DND-41 (cell line): ENCODE measurements at regions not wholly inside any gene's neighbourhood (a gene's known extent, or its start where the extent isn't known, plus 50 kb on each side); places are given as distances from the start of the nearest gene placed in this dataset.

Experiments
- ATAC-seq: fragments of 200-7000 bp; cut with Tn5 transposase; 3 replicates; pipeline ENCODE4 v1.9.1; 2021; ENCODE audit warnings: low read depth; ENCODE audit not compliant: insufficient read depth
- DNase-seq: peaks from one replicate; pipeline ENCODE4 v3.0.0-alpha.2; 2020
- H2AFZ ChIP-seq: 2 replicates; pipeline ENCODE4 v1.6.0; 2012; ENCODE audit warnings: low read depth, low read length
- H3K27ac ChIP-seq: 2 replicates; pipeline ENCODE4 v1.5.1; 2012; ENCODE audit warnings: low read length, inconsistent platforms
- H3K27me3 ChIP-seq: fragments of 200-600 bp; sonication (generic); 2 replicates; pipeline ENCODE4 v1.6.0; 2012; ENCODE audit warnings: low read length, mild to moderate bottlenecking, inconsistent platforms; ENCODE audit not compliant: insufficient read depth, poor library complexity
- H3K36me3 ChIP-seq: 2 replicates; pipeline ENCODE4 v1.5.1; 2012; ENCODE audit warnings: low read length, inconsistent platforms; ENCODE audit not compliant: insufficient read depth
- H3K4me1 ChIP-seq: 2 replicates; pipeline ENCODE4 v1.5.1; 2012; ENCODE audit warnings: mild to moderate bottlenecking, low read length; ENCODE audit not compliant: insufficient read depth
- H3K4me2 ChIP-seq: 2 replicates; pipeline ENCODE4 v1.6.0; 2012; ENCODE audit warnings: mild to moderate bottlenecking, moderate library complexity, low read length, inconsistent platforms; ENCODE audit not compliant: insufficient read depth
- H3K4me3 ChIP-seq, 2 experiments: fragments of 200-600 bp in 1 of 2; shearing (Covaris generic) in 1 of 2; 2 replicates each; pipeline ENCODE4 v1.5.1; 2012 to 2016; ENCODE audit warnings: inconsistent platforms in 2 of 2, low read length in 2 of 2, mild to moderate bottlenecking in 2 of 2, low read depth in 1 of 2, moderate library complexity in 1 of 2
- H3K79me2 ChIP-seq: 2 replicates; pipeline ENCODE4 v1.6.0; 2012; ENCODE audit warnings: low read length, inconsistent platforms; ENCODE audit not compliant: insufficient read depth
- H3K9ac ChIP-seq: 2 replicates; pipeline ENCODE4 v1.6.0; 2012; ENCODE audit warnings: low read depth, mild to moderate bottlenecking, inconsistent platforms, low read length, moderate library complexity
- H3K9me3 ChIP-seq: 2 replicates; pipeline ENCODE4 v1.5.1; 2012; ENCODE audit warnings: low read length, moderate library complexity, mild to moderate bottlenecking, inconsistent platforms; ENCODE audit not compliant: insufficient read depth, severe bottlenecking
- H4K20me1 ChIP-seq: 2 replicates; pipeline ENCODE4 v1.6.0; 2012; ENCODE audit warnings: low read length; ENCODE audit not compliant: insufficient read depth
- EZH2 ChIP-seq: IDR thresholded peaks from 3 replicates; pipeline ENCODE4 v1.6.1; 2012; ENCODE audit warnings: borderline replicate concordance, low read depth, mild to moderate bottlenecking, moderate library complexity, low read length, inconsistent platforms; ENCODE audit not compliant: severe bottlenecking
- TF ChIP-seq, protein P1 (sequence below): IDR thresholded peaks from 2 replicates; pipeline ENCODE4 v1.5.1; 2012; ENCODE audit warnings: borderline replicate concordance, low read length, moderate library complexity, mild to moderate bottlenecking; ENCODE audit not compliant: poor library complexity, severe bottlenecking; ENCODE audit errors: extremely low read depth

DNA sequence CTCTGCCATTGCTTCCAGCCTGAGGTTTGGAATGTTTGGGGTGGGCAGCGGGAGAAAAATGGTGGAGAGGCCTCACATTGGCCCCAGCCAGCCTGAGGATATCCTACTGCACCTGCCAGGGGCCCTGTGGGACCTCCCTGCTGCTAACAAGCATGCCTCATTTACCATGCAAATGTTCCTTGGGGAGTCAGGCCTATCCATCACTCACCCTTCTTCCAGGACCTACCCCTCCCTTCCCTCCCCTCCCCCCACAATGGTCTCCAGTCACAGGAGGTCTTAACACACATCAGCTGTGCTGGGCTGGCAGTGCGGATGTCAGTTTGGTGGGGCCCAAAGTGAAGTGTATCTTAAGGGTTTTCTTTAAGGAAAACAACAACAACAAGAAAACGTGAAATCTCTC, 139.2 kb downstream of the SHOX start:
- Histone ChIP-seq H3K27ac (no peak overlapping the region), H3K36me3 (no peaks in the 10 kb centered on the region), H3K79me2 (no peaks in the 10 kb centered on the region), H4K20me1 (no peaks in the 10 kb centered on the region), H3K4me2 (no peak overlapping the region), H2AFZ (no peak overlapping the region), H3K9ac (no peak overlapping the region), H3K27me3 (no peaks in the 10 kb centered on the region), H3K4me3 (no peak overlapping the region), H3K4me1 (no peaks in the 10 kb centered on the region), H3K9me3 (no peaks in the 10 kb centered on the region)
- no peak for TF ChIP-seq EZH2
- TF ChIP-seq, protein P1, sequence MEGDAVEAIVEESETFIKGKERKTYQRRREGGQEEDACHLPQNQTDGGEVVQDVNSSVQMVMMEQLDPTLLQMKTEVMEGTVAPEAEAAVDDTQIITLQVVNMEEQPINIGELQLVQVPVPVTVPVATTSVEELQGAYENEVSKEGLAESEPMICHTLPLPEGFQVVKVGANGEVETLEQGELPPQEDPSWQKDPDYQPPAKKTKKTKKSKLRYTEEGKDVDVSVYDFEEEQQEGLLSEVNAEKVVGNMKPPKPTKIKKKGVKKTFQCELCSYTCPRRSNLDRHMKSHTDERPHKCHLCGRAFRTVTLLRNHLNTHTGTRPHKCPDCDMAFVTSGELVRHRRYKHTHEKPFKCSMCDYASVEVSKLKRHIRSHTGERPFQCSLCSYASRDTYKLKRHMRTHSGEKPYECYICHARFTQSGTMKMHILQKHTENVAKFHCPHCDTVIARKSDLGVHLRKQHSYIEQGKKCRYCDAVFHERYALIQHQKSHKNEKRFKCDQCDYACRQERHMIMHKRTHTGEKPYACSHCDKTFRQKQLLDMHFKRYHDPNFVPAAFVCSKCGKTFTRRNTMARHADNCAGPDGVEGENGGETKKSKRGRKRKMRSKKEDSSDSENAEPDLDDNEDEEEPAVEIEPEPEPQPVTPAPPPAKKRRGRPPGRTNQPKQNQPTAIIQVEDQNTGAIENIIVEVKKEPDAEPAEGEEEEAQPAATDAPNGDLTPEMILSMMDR: no peak
- ATAC-seq: no peak
- DNase-seq: no peak

DNA sequence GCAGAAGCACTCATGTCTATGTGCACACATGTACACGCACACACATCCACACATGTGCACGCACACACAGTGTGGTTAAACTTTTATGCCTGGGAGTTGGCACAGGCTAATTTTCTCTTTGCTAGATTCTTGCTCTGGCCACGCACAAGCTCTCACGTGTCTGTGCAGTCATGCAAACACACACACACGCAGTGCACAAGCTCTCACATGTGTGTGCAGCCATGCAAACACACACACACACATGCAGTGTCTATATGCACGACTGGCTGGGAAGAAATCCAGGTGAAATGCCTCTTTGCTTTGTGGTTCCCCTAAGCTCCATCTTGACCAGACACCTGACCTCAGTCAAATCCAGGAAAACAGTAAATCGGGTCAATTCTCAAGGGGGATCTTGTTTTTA, 138.0 kb downstream of the SHOX start:
- no peaks in the 10 kb centered on the region for H3K36me3 ChIP-seq
- ATAC-seq (no peak), DNase-seq (no peak)
- H4K20me1 ChIP-seq: no peaks in the 10 kb centered on the region
- H3K9ac ChIP-seq: no peak overlapping the region
- H3K27me3 ChIP-seq: no peaks in the 10 kb centered on the region
- H3K4me2 ChIP-seq: no peak overlapping the region
- TF ChIP-seq, protein P1: no peak
- TF ChIP-seq EZH2: no peak
- H3K9me3 ChIP-seq: no peaks in the 10 kb centered on the region
- no peak overlapping the region for H3K27ac ChIP-seq
- H3K4me3 ChIP-seq: no peak overlapping the region
- no peaks in the 10 kb centered on the region for H3K4me1 ChIP-seq
- no peak overlapping the region for H2AFZ ChIP-seq
- H3K79me2 ChIP-seq: no peaks in the 10 kb centered on the region

DNA sequence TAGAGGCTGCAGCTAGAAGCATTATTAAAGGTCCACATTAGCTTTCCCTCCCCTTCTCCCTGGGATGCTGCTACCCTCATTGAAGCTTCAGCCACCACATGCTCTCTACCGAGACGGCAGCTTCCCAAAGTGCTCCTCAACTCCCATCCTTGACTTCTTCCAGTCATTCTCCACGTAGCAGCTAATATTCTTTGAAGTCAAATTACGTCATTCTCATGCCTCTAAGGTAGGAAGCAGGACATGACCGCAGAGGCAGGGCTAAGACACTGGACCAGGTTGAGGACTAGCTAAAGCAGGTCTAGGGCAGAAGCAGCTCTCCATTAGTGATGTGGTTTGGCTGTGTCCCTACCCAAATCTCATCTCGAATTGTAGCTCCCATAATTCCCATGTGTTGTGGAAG, 128.3 kb downstream of the SHOX start:
- Histone ChIP-seq H3K27me3 (peaks cover 4% of the 10 kb centered on the region), H3K9me3 (no peaks in the 10 kb centered on the region), H4K20me1 (no peaks in the 10 kb centered on the region), H3K27ac (no peak overlapping the region), H3K9ac (no peak overlapping the region), H3K4me1 (no peaks in the 10 kb centered on the region), H3K4me2 (no peak overlapping the region), H3K79me2 (no peaks in the 10 kb centered on the region), H3K36me3 (no peaks in the 10 kb centered on the region), H2AFZ (no peak overlapping the region), H3K4me3 (no peak overlapping the region)
- DNase-seq: no peak
- ATAC-seq: no peak
- TF ChIP-seq, protein P1: no peak
- no peak for TF ChIP-seq EZH2

DNA sequence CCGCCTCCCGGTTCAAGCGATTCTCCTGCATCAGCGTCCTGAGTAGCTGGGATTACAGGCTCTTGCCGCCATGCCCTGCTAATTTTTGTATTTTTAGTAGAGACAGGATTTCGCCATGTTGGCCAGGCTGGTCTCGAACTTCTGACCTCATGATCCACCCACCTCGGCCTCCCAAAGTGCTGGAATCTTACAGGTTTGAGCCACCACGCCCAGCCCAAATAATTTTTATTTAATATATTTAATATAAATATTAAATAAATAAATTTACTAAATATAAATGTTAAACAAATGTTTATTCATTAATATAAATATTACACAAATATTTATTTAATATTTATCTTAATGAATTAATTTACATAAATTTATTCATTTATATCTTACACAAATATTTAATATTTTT, 120.2 kb downstream of the SHOX start:
- Histone ChIP-seq H3K4me3 (no peak overlapping the region), H2AFZ (no peak overlapping the region)
- no peak for ATAC-seq

More for the DNA sequence above, 120.2 kb downstream of the SHOX start:
- Histone ChIP-seq H3K27me3 (no peaks in the 10 kb centered on the region), H3K79me2 (no peaks in the 10 kb centered on the region), H4K20me1 (no peaks in the 10 kb centered on the region), H3K27ac (no peak overlapping the region), H3K9me3 (no peaks in the 10 kb centered on the region), H3K36me3 (no peaks in the 10 kb centered on the region), H3K4me2 (no peak overlapping the region), H3K4me1 (no peaks in the 10 kb centered on the region), H3K9ac (no peak overlapping the region)
- DNase-seq: no peak
- TF ChIP-seq, protein P1: no peak
- TF ChIP-seq EZH2: no peak
